Heart left ventricle (tissue), 13 donors: ENCODE measurements at regions not wholly inside any gene's neighbourhood (a gene's known extent, or its start where the extent isn't known, plus 50 kb on each side); places are given as distances from the start of the nearest gene placed in this dataset.

ENCODE experiments used
- CTCF ChIP-seq, 12 donors: fragments of 200-600 bp; sonication (generic) in 4 of 12; IDR thresholded peaks; one replicate each; pipeline versions ENCODE4 v1.5.0 to v1.8.0; 2018 to 2022; ENCODE audit warnings: antibody characterized with exemption in 12 of 12, mild to moderate bottlenecking in 5 of 12
- POLR2A ChIP-seq, 2 donors: fragments of 450-650 bp; IDR thresholded peaks; one replicate each; pipeline ENCODE4 v1.6.1; 2017; ENCODE audit warnings: antibody characterized with exemption in 2 of 2, mild to moderate bottlenecking in 2 of 2, moderate library complexity in 2 of 2
- donor health status: ischemic (EF 13 %, LVEDD 7.1; RV severe dilation, severe dysfunction).
- donor health status: DM: no; HTN: yes; CAD: no.
- donor health status: DM: no; HTN: no; CAD: no.
- donor health status: ischemic (EF 25% LVEDD 6.9; RV normal size, moderate dysfunction).
- donor health status: ischemic (EF 25% LVEDD 5.7; RV mildly dilated, moderate dysfunction).
- donor health status: ischemic (EF 35%, LVEDD 5.7; RV mildly dilated, moderate dysfunction).
- donor health status: nonischemic (EF 11% LVEDD 7.7; RV severe dilation, severe dysfunction).
- donor health status: DM: yes; HTN: yes; CAD: no.
- donor health status: PGD.
- donor health status: ischemic (EF 29% LVEDD 5.4; RV normal size, mild dysfunction).
- donor health status: nonischemic (EF 23%, LVEDD 6.1; RV moderate dilation, normal function).

GRCh38 chr7:26011039-26011696, 140.8 kb upstream of the NFE2L3 start:
- TF ChIP-seq CTCF (IDR thresholded peaks at IDR 0.05) (no peak), POLR2A (IDR thresholded peaks at IDR 0.05) (no peak)
